Right ventricle myocardium superior (tissue), 1 donor: ENCODE measurements at regions not wholly inside any gene's neighbourhood (a gene's known extent, or its start where the extent isn't known, plus 50 kb on each side); places are given as distances from the start of the nearest gene placed in this dataset.
"Not testable (repeated sequence)": the region's sequence is repeated elsewhere in the genome, so short reads cannot be mapped to it uniquely, and the experiment has no call there.

Source experiments
- ATAC-seq: fragments of 200-7000 bp; cut with Tn5 transposase; one replicate; pipeline ENCODE4 v1.9.1; 2020; ENCODE audit warnings: mild to moderate bottlenecking; ENCODE audit not compliant: poor library complexity
- DNase-seq: peaks from one replicate; pipeline ENCODE4 v3.0.0-alpha.2; 2020
- intact Hi-C: fragments of 100-400 bp; cut with DNase I; formaldehyde crosslinking; loops from one replicate; pipeline ENCODE4 v1.11.2; 2022
- donor health status: DM: no; HTN: yes; CAD: no; lungs with severe emphysema.

DNA sequence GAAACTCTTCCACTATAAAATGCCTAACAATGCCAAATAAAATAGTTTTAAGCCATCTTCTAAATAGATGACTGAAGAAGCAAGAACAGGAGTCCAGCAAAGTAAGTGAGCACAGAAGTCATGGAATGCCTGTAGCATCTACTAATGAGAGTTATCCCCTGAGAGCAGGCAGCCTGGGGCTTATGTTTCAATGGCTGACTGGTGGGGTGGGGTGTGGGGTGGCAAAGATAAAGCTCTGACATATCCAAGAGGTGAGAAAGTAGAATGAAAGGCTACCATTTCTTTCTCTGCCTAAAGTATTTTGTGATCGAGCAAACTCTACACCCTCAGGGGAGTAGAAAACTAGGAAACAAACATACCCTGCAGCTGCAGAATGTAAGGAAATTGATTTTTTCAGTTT lies 348.8 kb downstream of the TFAP2B start:
- ATAC-seq (no peak), DNase-seq (no peak)
- intact Hi-C loops, result no loop called here

DNA sequence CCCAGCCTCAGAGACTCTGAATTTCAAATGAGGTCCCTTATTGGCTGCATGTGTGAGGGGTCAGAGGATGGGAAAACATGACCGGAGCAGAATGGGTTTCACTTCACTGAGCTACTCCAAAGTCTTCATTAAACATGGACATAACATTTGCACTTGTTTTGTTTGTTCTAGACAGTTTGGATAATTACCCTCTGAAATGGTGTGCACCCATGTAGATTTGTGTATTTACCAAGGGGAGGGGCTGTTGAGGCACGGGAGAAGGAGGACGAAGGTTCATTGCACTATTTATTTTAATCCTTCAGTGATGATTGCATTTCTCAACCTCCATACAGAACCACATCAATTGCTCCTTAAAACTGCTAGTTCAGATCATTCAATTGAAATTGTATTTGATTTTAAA lies 364.2 kb downstream of the TFAP2B start:
- no peak for DNase-seq
- intact Hi-C loops, result no loop called here
- no peak for ATAC-seq

DNA sequence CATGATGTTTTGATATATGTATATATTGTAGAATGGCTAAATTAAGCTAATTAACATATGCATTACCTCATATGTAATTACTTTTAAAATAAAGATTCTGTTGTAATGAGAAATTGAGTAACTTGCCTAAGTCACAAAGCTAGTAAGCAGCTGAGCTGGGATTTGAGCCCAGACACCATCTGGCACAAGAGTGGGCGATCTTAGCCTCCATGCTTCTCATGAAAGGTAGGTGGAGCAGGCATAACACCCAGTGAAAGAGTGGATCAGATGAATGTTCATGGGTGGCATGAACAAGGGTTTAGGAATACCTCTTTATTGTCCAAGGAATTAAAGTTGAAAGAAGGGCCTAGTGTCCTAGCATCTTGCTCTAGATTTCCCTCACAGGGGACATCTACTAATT lies 365.4 kb downstream of the TFAP2B start:
- DNase-seq (no peak), ATAC-seq (no peak)
- intact Hi-C loops, result no loop called here

DNA sequence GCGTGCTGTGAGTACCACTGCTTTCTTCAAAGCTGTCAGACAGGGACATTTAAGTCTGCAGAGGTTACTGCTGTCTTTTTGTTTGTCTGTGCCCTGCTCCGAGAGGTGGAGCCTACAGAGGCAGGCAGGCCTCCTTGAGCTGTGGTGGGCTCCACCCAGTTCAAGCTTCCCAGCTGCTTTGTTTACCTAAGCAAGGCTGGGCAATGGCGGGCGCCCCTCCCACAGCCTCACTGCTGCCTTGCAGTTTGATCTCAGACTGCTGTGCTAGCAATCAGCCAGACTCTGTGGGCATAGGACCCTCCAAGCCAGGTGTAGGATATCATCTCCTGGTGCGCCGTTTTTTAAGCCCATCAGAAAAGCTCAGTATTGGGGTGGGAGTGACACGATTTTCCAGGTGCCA lies 374.5 kb downstream of the TFAP2B start:
- DNase-seq, ATAC-seq, intact Hi-C loops: not testable (repeated sequence)

DNA sequence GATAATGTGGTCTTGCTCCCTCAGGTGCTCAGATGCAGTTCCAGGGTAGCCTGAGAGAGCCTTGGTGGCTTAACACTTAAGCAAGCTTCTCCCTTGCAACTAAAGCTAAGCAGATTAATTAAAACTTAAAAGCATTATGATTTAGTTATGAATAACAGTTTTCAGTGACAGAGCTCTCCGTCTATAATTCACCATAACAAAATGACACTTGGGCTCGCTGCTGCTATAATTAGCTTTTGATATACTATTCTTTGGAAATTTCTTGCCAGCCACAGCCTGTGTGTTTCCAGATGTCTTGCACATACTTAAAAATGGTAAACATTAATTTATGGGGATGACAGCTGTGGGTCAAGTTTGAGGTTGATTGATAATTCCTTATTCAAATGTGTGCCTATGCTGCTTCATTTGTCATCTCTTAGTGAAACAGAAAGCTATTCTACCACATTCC lies 380.5 kb downstream of the TFAP2B start:
- DNase-seq, result no peak
- no peak for ATAC-seq
- intact Hi-C loops, result no loop called here

DNA sequence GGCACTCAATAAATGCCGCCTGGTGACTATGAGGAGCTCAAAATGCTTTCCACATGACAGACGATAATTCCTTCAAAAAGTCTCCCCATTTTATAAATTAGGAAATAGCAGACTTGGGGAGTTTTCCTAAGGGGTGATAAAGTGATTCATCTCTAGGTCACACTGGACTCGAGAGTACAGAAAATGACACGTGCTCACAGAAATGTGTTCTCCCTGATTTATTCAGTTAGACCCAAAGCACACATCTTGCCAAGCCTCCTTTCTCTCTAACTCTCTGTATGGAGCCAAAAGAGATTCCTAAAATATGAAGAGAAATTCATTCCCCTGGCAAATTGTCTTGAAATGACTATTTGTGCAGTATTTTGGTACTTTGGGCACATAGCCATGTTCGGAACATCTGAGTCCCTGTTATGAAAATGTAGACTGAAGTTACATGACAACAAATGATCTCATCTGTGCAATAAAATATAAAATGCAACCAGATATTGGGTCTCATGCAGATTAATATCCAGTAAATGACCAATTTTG lies 381.1 kb downstream of the TFAP2B start:
- DNase-seq (no peak), ATAC-seq (no peak)
- intact Hi-C loops, result no loop called here

DNA sequence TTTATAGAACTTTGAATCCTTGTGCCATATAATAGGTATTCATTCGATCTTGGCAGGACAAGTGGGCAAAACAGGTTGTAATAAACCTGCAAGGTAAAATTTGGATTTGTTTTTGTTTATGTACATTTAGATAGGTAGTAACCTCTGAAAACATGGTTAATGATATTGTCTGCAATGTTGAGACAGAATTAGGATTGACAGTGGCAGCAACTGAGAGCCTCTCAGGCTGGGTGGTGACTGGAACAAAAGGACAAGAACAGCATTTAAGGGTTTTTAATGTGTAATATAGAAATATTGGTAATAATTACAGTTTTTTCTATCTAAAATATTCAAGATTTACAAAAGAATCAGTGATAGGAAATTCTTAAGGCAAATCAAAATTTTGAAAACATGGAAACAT lies 382.0 kb downstream of the TFAP2B start:
- intact Hi-C loops, result no loop called here
- no peak for DNase-seq
- no peak for ATAC-seq

DNA sequence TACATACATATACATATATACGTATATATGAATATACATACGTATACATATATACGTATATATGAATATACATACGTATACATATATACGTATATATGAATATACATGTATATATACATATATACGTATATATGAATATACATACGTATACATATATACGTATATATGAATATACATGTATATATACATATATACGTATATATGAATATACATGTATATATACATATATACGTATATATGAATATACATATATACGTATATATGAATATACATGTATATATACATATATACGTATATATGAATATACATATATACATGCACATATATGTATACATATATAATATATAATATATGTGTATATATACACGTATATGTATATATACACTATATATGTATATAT lies 384.0 kb downstream of the TFAP2B start:
- ATAC-seq, DNase-seq, intact Hi-C loops: not testable (repeated sequence)

DNA sequence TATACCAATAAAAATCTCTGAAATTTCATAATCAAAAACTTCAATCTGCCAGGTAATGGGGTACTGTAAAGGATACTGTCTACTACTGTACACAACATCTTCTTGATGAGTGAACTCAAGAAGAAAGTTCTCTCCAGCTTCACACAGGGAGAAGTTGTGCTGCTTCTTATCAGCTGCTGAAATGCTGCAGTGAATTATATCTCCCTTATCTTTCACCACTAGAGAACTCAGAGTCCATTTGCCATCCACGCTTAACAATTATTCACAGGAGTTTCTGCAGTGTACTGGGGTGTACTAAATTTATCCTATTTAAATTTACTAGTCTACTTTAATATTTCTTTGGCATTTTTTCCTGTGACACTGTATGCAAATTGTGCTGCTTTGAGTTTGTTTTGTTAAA lies 384.8 kb downstream of the TFAP2B start:
- DNase-seq, result no peak
- ATAC-seq, result no peak

DNA sequence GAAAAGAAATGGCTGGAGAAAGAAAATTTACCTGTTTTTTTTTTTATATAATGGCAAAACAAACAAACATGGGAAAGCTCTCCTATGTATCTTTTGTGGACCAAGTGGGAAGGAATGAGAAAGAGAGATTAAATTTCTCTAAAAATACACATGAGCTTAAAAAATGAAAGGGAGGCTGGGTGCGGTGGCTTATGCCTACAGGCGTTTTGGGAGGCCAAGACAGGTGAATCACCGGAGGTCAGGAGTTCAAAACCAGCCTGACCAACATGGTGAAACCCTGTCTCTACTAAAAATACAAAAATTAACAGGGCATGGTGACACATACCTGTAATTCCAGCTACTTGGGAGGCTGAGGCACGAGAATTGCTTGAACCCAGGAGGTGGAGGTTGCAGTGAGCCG lies 388.0 kb downstream of the TFAP2B start:
- ATAC-seq, intact Hi-C loops, DNase-seq: not testable (repeated sequence)

More for the DNA sequence above, 384.8 kb downstream of the TFAP2B start:
- intact Hi-C loops, result no loop called here

DNA sequence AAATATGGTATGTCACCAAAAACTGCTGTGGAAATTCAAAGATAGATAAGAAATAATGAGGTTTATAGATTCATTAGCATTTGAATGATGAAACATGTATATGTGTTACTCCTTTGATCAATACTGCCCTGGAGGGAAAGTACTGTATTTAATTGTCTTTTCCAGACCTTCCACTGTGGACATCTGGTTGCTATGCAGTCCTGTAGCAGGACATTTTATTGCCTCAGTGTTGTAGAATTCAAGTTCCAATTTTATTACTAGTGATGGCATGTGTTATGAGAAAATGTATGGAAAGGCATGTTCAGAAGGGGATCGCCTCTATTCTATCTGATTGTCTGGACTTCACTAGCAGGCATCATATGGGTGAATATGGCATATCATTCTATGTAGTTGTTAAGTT lies 391.0 kb downstream of the TFAP2B start:
- intact Hi-C loops, result no loop called here
- ATAC-seq (no peak), DNase-seq (no peak)

DNA sequence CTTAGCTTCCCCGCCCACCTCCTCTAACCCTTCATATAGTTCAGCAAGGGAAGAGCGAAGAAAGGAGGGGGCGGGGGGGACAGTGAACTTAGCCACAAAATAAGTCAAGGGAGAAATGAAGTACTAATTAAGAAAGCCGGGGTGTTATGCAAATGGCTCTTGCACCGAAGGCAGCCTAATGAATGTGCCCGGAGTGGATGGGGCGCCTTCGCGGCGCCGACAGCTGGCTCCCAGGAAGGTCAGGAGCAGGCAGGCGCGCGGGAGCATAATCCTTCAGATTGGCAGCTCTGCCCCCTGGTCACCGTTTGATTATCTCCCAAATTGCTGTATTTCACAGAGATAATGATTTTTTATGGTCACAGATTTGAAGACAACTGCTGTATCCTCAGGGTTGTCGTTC lies 395.1 kb downstream of the TFAP2B start:
- DNase-seq (no peak), ATAC-seq (no peak)
- intact Hi-C loops, result no loop called here

DNA sequence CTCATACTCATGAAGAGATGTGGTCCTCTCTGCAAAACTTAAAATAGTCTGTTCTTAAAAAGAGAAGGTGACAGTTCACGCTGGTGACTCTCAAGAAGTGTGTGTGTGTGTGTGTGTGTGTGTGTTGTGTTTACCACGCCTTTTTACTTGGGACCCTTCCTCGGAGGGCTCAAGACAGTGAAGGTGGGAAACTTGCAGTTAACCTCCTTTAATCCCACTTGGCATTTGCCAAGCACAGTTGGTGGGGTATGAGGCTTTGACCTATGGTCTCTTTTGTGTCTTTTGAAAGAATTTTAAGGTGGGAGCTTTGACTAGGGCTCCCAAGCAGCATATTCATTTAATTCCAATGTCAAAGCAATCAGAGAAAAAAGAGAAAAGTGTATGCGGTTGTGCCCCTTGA lies 395.8 kb downstream of the TFAP2B start:
- intact Hi-C loops, result no loop called here
- no peak for DNase-seq
- ATAC-seq, result no peak

DNA sequence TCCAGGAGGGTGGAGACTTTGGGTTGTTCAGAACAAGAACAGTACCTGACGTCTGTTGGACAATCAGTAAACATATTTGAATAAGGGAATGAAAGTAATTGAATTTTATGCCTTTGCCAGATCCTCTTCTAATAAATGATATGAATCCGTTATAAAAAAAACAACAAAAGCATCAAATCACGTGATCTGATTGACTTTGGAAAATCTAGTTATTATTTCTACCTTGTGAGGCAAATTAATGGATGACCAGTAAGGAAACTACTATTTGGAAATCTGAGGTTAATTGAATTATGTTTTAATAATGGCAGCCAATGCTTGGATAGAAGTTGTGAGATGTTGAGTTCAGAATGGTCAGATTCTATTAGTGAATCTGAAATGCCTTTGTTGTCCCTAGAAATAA lies 399.5 kb downstream of the TFAP2B start:
- no peak for ATAC-seq
- no peak for DNase-seq
- intact Hi-C loops, result no loop called here

DNA sequence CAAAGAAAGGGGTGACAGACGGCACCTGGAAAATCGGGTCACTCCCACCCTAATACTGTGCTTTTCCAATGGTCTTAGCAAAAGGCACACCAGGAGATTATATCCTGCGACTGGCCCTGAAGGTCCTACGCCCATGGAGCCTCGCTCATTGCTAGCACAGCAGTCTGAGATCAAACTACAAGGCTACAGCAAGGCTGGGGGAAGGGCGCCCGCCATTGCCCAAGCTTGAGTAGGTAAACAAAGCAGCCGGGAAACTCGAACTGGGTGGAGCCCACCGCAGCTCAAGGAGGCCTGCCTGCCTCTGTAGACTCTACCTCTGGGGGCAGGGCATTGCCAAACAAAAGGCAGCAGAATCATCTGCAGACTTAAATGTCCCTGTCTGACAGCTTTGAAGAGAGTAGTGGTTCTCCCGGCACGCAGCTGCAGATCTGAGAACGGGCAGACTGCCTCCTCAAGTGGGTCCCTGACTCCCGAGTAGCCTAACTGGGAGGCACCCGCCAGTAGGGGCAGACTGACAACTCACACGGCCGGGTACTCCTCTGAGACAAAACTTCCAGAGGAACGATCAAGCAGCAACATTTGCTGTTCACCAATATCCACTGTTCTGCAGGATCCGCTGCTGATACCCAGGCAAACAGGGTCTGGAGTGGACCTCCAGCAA lies 406.0 kb downstream of the TFAP2B start:
- DNase-seq, intact Hi-C loops, ATAC-seq: not testable (repeated sequence)

DNA sequence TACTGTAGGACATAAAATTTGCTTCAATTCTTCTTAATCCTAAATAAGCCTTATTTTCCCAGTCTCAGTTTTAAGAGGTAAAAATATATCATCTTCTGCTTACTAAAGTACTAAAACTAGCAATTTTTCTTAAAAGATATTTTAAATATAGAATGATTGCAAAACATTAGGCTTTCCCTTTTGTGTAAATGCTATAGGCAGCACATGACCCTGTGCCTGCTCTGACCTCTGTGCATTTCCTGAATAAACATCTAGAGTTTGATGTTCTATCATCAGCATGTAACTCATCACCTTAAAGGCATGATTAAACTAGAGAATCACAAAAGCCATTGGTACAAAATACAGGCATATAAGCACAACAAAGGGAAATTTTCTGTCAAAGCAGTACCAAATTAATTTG lies 422.7 kb downstream of the TFAP2B start:
- ATAC-seq, result no peak
- DNase-seq, result no peak
- intact Hi-C loops, result no loop called here

DNA sequence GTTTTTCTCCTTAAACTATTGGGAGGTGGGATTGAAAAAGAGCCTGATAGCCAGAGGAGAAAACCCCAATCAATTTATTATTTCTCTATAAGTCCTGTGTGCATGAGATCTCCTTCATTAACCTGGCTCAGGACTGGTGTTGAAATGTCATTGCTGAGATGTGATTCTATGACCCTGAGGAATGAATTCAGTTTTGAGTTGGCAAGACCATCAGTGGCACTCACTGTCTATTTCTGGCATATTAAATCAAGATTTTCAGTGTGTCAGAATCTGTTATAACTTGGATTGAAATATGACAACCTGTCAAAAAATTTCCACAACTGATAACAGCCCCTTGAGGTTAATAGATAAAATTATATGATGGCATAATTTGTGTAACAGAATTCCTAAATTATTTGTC lies 431.1 kb downstream of the TFAP2B start:
- DNase-seq (no peak), ATAC-seq (no peak)
- intact Hi-C loops, result no loop called here

DNA sequence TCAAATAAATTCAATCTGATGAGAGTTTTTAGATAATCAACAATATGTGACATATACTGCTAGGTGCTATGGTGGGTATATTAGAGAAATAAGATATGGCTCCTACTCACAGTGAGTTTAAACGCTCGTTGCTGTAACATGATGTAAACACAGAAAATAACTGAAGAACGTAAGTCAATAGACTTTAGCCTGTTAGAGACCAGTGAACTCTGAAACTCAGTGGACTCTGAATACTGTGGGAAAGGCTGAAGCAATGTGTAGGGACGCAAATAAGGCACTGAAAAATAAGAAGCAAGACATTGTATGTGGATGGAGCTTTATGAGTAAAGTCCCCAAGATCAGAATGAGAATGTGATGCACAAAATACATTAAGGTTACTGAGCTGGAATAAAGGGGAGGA lies 431.6 kb downstream of the TFAP2B start:
- intact Hi-C loops, result no loop called here
- ATAC-seq (no peak), DNase-seq (no peak)

DNA sequence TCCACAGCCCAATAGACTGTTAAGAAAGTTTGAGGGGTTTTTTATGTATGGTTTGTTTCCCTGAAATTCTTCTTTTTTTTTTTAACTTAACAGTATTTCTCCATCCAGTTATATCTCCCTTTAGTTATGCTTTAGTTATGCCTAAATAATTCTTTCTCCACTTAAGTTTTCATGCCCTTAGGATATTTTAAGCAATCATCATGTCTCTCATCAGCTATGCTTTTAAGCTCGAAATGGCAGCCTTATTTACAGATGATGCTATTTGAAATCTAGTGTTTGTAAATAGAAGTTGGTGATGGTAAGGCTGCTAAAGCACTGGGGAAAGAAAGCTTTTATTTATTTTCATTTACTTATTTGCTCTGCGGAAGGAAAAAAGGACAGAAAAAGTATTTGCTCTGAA lies 439.3 kb downstream of the TFAP2B start:
- ATAC-seq, result no peak
- intact Hi-C loops, result no loop called here
- no peak for DNase-seq

DNA sequence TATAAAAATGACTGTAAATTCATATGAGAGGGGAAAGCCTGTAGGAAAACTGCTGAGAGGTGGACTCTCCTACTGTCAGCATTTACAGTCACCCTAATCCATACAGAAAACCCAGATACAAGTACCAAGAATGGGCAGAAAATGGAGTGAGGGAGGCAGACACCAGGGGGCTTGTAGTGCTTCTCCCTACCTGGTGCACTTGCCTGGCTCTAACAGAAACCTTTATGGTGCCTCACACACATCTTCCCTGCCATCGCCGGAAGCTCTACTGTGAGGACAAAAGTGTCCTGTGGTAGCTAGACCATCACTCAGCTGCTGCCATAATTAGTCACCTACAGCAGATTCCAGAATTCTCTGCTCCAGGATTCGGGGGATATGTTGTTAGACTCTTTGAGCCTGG lies 441.3 kb downstream of the TFAP2B start:
- intact Hi-C loops, result no loop called here
- ATAC-seq, result no peak
- DNase-seq, result no peak

DNA sequence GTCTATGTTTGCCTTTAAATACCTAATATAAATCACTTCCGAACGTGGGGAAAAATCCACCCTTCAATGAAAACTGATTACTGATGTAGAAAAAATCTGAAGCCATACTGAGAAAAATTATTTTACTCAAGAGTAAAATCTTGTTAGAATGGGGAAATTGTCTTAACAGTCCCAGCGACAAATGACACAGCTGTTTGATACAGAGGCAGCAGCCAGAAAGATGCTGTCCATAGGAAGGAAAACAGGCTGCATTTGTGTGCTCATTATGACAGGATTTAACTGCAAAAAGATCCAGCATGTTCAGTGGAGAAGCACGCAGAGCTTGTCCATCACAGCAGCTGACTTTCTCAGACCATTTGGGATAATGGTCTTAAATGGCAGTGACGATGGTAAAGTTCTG lies 443.0 kb downstream of the TFAP2B start:
- no peak for DNase-seq
- ATAC-seq, result no peak
- intact Hi-C loops, result no loop called here
